ENCODE measurements at regions not wholly inside any gene's neighbourhood (a gene's known extent, or its start where the extent isn't known, plus 50 kb on each side); places are given as distances from the start of the nearest gene placed in this dataset.

DNA sequence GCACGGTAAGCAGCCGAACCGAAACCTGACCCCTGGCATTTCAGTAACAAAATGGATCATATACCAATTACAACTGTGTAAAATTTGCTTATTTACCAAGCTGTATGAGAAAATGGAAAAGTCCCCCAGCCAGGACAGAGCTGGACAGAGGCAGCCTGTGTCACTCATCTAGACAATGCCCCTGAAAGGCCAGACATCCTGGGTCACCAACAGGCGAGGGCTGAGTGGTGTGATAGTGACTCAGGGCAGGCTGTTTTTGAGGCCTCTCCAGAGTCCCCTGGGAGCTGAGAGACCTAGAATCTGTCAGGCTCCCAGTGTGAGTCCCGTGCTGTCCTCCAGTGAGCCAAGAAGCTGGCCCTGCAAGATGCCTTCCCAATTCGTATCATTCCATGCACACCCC is 680.4 kb downstream of the TBC1D22A start:
- no peak for DNase-seq (ENCODE audit: low spot score)

DNA sequence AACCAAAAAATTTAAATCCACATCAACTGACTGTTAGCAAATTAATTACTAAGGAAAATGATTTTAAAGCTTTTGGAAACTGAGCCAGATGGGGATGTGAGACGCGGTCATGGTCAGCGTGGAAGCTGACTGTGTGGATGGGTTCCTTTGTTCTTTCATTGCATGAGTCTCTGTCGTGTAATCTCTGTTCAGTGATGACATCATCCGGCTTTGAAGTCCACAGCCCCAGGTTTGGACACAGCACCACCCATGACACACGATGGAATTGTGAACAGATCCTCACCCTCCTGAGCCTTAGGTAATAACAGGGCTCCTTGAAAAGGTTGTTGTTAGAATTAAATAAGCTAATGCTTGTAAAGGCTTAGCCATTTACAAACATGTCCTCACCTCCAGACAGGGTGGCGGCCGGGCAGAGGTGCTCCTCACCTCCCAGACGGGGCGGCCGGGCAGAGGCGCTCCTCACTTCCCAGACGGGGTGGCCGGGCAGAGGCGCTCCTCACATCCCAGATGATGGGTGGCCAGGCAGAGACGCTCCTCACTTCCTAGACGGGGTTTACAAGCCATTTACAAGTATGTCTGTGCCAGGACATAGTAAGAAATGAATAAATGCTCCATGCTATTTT is 677.3 kb downstream of the TBC1D22A start:
- no peak for DNase-seq (ENCODE audit: low spot score)

DNA sequence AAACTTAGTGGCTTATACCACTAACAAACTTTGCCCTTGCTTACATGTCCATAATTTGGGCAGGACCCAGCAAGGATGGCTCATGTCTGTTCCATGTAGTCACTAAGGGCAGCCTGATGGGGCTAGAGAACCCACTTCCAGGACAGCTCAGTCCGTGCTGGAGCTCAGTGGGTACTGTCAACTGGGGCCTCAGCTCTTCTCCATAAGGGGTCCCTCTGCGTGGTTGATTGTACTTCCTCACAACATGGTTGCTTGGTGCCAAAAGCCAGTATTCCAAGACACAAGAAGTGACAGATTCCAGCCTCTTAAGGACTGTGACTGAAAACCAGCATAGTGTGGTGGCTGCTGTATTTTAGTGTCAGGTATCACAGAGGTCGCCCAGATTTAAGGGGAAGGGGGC is 675.2 kb downstream of the TBC1D22A start:
- no peak for DNase-seq (ENCODE audit: low spot score)

DNA sequence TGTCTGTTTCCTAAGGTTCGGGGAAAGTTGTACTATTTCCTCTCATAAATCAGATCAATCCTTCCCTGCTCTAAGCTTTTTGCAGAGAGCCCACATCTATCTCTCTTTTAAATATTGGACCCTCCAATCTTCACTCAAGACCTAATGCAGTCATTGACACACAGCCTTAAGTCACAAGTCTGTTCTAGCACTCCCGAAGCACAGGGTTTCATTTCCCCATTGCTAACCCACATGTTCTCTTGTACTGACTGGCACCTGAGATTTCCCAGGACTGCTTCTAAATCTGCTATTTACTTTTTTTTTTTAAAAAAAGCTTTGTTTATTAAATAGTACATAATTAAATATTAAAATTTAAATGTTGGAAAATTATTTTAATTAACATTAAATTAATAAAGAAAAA is 674.7 kb downstream of the TBC1D22A start:
- DNase-seq (ENCODE audit: low spot score): no peak

DNA sequence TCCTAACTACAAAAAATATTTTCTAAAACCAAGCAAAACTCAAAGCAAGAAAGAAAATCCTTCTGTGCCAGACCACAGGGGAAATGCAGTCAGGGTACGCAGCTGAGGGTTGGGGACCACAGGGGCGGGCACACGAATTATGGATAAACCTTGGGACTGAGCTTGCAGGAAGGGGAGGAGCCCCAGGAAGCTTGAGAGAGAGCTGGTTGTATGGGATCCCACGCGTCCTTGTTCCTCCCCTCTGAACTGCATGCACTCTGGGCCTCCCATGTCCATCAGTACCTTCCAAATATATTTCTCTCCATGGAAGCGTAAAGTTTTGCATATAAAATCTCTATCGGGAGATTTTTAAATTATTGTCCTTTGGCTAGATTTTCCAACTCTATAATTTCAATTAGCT is 673.4 kb downstream of the TBC1D22A start:
- no peak for DNase-seq (ENCODE audit: low spot score)

DNA sequence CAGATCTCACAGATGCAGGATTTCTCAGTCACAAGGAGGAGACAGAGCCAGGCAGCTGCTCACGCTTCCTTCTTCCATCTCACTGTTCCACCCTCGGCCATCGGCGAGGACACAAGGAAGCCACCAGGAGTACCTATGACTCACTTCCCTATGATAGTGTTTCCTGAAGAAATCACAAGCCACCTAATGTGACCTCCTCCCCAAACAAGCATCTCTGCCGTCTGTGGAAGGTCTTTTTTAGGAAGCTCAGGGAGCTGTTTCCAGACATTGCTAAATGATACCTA is 672.7 kb downstream of the TBC1D22A start:
- no peak for DNase-seq (ENCODE audit: low spot score)

DNA sequence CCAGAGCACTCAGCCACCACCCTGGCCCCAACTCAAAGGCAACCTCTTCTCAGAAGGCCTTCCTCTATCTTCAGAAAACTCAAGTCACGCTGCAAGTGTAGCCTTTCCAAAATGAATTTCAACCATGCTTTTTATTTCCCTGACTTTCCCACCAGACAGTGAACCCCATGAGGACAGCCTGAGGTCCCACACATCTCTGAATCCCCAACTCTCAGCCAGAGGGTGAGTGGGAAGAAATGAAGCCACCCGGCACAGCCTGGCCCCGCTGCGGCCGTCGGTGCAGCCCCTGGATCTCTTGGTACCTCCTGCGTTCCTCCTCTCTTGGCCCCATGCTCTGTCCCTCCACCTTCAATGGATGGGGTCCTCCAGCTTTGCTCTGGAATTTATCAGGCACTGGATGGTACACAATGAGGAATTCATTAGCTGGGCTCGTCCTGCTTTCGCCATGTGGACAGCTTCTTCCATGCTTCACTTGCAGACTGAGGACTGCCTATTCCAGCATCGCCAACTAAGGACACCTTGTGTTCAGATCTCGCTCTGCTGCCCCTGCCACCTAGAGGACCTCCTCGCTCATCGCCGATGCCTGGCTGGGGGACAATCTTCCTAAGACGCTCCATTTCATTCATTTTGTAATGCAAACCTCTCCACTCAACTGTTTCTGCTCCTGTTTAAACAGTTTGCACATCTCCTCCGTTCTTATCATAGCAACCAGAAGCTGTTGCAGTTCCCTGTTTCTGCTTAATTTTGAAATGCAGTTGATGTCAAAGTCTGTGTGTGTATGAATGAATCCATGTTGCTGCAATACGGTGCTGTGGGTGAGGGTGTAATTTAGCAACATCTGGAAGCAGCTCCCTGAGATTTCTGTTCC is 672.1 kb downstream of the TBC1D22A start:
- no peak for DNase-seq (ENCODE audit: low spot score)

DNA sequence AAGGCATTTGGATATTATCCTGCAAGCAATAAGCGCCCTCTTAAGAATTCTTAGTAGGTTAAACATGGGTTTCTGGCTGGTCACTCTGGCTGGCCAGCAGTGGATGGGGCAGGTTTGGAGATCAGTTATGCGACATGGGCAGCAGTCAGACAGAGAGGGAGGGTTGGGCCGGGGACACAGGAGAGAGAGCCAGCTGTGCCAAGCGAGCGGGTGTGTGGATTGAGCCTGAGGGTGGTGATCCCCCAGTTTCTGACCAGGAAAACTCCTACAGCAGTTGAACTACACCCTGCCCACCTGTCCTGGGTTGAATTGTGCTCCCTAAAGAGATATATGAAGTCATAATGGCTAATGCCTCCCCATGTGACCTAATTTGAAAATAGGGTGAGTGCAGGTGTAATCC is 671.2 kb downstream of the TBC1D22A start:
- DNase-seq (ENCODE audit: low spot score): no peak

DNA sequence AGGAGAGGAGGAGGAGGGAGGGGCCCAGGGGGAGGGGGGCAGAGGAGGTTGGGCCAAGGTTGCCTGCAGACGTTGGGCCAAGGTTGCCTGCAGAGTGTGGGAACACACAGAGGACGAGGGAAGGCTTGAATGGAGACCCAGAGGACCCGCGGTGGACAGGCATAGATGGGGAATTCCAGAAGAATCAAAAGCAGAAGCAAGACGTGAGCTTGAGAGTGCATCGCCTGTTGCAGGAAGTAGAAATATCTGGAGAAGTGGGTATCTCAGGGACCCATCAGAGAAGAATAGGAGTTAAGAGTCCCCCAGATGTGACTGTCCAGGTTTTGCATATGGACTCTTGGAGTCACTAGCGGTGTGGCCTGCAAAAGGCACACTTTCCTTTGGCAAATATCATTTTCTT is 670.2 kb downstream of the TBC1D22A start:
- DNase-seq (ENCODE audit: low spot score): no peak

DNA sequence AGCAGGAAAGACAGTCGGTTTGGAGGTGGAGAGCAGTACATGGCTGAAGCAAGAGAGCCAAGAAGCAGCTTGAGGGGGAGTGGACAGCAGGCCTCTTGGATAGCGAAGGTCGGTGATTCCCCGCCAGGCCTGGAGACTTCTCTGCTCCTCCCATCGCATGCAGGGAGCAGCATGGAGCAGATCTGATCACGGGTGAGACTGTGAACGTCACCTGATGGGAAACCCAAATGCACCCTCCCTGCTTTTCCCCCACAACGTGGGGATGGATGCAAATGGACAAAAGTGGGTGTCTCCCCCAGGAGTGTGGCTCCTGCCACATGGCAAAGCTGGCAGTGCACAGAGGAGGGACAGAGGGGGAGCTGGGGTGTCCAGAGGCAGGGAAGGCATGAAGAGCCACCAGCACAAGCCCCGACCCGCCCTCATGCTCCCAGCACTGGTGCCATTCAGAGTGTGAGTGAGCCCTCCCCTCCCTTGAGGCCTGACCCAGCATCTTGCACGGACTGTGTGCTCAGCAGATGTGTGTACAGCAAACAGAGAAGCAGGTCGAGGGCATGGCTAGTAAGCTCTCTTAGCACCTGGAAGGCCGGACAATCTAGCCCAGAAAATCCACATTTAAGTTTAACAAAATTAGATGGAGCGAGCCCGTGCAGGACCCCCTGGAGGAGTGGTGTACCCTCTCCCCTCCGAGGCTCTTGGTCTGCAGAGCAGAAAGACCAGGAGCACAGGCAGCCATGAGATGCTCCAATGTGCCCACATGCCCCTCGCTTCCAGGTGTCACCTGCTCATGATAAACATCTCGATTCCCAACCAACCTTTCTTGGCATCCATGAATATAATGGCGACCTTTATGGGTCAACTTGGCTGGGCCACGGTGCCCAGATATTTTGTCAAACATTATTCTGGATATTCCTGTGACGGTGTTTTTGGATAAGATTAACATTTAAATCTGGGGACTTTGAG is 661.7 kb downstream of the TBC1D22A start:
- no peak for DNase-seq (ENCODE audit: low spot score)

DNA sequence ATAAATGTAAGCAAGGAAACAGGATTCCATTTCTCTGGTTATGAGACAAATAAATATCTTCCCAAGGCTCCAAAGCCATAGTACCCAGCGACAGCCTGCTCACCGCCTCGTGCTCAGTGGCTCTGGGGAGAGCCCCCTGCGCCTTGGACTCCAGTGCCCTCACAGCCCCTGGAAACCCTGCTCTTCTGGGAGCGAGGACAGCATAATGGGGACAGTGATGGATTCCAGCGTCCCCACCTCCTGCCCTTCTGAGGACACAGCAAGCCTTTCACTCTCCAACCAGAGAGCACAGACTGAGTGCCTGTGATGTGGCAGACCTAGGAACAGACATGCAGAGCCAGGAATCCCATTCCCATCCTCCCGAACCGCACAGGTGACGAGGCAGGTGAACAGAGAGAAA is 660.8 kb downstream of the TBC1D22A start:
- no peak for DNase-seq (ENCODE audit: low spot score)

DNA sequence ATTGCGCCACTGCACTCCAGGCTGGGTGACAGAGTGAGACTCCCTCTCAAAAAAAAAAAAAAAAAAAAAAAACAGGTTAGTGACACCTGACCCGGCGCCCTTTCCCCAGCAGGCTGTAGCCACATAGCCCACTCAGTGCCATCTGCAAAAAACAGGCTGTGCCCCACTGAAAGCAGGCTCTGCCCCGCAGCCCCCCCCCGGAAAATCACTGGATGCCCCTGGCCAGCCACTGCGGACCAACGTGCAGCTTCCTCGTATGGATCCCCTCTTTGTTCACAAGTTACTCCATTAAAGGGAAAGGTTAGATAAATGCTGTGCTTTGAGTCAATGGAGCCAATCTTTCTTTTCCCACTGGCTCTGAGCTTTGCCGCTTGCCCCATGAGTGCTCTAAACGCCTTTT is 660.3 kb downstream of the TBC1D22A start:
- DNase-seq (ENCODE audit: low spot score): no peak

DNA sequence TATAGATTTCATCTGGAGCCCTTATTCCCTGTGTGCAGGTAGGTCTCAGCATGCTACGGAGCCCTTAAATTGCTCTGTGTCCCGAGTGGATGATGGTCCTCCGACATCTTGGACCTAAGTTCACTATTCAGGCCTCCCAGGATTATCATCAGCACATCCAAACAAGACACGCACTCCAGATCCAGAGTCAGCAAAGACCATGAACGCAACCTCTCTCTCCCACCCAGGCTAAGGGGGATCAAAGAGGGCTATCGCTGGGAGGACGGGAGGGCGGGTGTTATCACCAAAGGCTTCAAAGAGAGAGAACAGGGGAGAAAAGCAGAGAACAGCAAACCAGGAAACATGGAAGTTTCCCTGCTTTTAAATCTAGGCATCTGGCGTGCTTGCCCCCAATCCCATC is 659.4 kb downstream of the TBC1D22A start:
- DNase-seq (ENCODE audit: low spot score): no peak

DNA sequence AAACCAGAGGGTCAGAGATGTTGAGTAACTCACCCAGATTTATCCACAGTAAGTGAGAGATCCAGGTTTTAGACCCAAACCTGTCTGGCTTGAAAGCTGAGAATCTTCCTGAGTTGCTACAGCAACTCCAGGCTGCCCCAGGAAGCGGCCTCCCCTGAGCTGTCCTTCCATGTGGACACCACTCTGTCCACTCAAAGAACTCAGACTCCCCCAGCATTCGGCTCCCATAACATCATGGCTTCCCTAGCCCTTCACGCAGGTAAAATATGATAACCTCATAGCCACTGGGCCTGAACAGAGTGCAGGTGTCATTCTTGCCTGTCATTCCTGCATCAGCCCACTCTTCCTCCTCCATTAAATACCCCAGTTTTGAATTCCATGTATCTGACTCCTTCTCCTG is 657.8 kb downstream of the TBC1D22A start:
- no peak for DNase-seq (ENCODE audit: low spot score)

DNA sequence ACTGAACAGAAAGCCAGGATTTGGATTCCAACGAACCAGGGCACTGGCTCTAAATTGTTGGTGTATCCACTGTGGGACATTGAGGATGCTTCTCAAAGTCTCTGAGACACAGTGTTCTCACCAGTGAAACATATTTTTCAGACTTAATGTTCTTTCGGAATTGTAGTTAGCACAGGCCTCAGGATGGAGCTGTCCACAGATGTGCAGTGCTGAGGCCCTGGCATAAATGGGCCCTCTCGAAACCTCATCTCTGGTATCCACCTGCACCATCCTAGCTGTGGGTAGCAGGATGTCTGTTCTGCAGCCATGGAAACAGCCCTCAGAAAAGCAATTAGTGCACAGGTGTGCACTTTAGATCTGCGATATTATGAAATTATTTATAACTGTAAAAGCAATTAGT is 656.8 kb downstream of the TBC1D22A start:
- no peak for DNase-seq (ENCODE audit: low spot score)

DNA sequence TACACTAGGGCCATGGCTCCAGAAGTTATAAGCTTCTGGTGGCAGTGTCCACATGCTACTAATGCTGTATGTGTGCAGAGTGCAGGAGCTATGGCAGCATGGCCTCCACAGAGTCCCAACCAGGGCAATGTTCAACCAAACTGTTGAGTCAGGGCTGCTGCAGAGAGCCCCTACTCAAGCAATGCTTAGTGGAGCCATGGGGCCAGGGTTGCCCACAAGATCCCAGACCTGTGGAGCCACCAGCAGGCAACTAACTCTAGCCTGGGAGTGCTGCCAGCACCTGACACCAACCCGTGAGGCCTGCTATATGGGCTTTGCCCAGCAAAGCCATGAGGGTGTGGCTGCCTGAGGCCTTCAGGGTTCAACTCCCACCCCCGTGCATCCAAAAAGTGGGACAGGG is 655.2 kb downstream of the TBC1D22A start:
- DNase-seq (ENCODE audit: low spot score): no peak

DNA sequence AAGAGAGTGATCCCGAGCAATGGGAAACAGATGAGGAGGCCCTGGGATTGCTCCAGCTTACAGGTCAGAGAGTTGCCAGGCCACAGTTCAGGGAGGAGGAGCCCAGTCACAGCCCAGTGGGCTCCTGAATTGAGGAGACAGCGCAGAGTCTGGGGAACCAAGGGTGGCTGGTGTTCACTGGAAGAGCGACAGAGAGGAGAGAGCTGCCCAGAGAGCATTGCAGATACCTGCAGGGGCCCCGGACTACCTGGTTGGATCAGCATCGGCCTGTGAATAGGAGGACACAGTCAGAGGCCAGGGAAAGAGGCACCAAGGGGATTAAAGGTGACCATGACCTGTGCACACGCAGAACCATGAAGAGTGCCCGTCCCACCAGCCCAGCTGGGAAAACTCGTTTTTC is 648.6 kb downstream of the TBC1D22A start:
- no peak for DNase-seq (ENCODE audit: low spot score)

DNA sequence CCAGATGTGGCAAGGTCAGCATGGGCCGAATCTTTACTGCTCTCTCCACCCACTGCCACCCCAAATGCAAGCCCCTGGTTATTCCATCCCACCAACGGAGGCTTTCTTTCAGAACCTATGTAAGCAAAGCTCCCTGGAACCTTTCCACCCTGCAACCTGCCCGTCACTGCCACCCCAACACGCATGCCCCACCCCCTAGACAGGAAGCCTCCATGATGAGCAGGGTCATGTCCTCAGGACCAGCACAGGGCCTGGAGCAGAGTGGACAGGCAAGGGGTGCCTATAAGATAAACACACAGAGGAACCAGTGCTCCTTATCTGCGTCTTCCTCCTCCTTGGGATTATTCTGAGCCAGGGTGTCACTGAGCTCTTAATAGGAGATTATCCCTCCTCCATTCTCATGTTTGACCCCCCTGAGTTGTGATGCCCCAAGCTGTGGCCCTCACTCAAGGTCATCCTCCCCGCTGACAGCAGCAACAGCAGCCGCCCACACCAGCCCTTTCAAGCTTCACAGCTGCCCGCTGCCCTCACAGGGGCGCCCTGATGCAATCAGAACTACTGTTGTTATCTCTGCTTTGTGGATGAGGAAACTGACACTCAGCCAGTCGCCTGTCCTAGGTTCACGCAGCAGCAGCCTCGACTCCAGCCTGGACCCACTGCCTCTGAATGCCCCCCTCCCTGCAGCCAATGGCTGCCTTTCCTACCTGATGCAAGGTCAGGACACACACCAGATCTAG is 647.3 kb downstream of the TBC1D22A start:
- DNase-seq (ENCODE audit: low spot score): no peak

DNA sequence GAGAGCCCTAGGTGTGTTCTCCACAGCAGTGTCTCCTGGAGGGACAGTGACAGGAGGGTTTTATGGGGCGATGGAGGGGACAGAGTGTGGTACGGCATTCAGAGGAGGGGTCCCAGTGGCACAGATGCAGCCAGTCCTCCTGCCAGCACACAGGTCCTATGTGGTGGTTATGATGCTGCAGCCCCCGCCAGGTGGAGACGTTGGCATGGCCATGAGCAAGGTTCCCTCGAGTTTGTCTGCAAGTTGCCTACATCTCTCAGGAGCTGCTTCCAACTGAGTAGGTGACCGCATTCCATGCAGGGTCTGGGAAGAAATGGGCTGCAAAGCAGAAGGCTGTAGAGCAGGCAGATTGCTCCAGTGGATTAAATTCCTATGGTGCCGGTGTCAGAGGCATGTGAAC is 646.0 kb downstream of the TBC1D22A start:
- no peak for DNase-seq (ENCODE audit: low spot score)

DNA sequence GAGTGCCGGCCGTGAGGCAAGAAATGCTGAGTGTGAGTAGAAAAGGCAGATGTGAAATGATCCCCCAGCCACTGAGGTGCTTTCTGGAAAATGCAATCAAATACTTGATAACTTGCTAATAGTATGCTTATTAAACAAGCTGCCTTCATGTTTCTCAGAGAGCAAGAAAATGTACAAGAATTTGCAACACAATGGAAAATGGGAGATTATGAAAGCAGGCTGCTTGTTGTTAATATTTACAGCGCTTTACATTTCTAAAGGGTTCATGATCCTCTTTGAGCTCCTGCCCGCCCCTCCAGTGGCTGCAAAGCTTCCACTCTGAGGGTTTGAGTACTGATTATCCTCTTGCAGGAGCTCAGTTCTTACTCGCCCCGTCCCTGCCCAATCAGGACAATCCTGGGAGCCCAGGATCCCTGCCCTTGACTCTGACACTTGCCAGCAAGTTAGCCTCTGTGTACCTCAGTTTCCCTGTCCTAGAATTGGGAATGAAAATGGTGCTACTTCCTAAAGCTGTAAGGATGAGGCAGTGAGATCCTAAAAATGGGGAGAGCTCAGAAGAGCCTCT is 645.1 kb downstream of the TBC1D22A start:
- DNase-seq (ENCODE audit: low spot score): no peak

DNA sequence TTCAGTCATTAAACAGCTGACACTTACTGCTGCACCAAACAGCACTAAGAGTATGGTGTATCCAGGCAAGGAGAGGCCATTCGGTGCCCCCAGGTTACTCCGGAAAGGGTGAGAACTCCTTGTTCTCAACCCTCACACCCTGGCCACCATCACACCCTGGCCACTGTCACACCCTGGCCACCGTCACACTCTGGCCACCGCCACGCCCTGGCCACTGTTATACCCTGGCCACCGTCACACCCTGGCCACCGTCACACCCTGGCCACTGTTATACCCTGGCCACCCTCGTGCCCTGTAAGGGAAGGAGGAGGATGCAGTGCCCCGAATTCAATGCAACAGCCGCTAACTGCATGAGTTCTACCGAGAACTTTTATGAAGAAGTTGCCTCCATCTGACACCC is 644.4 kb downstream of the TBC1D22A start:
- no peak for DNase-seq (ENCODE audit: low spot score)

All from iPS-NIHi11 (cell line).